GM12874 (cell line): ENCODE measurements at regions not wholly inside any gene's neighbourhood (a gene's known extent, or its start where the extent isn't known, plus 50 kb on each side); places are given as distances from the start of the nearest gene placed in this dataset.

Experiments used
- CTCF ChIP-seq: IDR thresholded peaks from 2 replicates; pipeline ENCODE4 v1.5.1; 2011; ENCODE audit warnings: low read depth, mild to moderate bottlenecking, control low read depth, low read length, moderate library complexity; ENCODE audit not compliant: insufficient read depth

GRCh38 chr1:181335631-181336030 lies 147.7 kb upstream of the CACNA1E start:
- TF ChIP-seq CTCF: no peak

GRCh38 chr1:181341026-181341632 lies 142.2 kb upstream of the CACNA1E start:
- no peak for TF ChIP-seq CTCF

- no peak for TF ChIP-seq CTCF
These were observed 139.2 kb upstream of the CACNA1E start for GRCh38 chr1:181344091-181344490.

GRCh38 chr1:181345146-181345545 lies 138.2 kb upstream of the CACNA1E start:
- no peak for TF ChIP-seq CTCF

- TF ChIP-seq CTCF: no peak
These were observed 135.6 kb upstream of the CACNA1E start for GRCh38 chr1:181347495-181348390.

- TF ChIP-seq CTCF: no peak
These were observed 133.8 kb upstream of the CACNA1E start for GRCh38 chr1:181349512-181349911.

- no peak for TF ChIP-seq CTCF
These were observed 133.2 kb upstream of the CACNA1E start for GRCh38 chr1:181350131-181350530.
